Spleen (tissue), 7 donors: ENCODE measurements at regions not wholly inside any gene's neighbourhood (a gene's known extent, or its start where the extent isn't known, plus 50 kb on each side); places are given as distances from the start of the nearest gene placed in this dataset.

Source experiments
- CTCF ChIP-seq, 11 experiments: fragments of 200-600 bp in 7 of 11; fragments of 450-650 bp in 4 of 11; sonication (generic) in 4 of 11; IDR thresholded peaks in 8 of 11; conservative IDR thresholded peaks in 3 of 11; 1 replicate in 7 of 11; 2 replicates in 4 of 11; pipeline versions ENCODE4 v1.4.0 to v1.8.0; 2016 to 2021; ENCODE audit warnings: antibody characterized with exemption in 11 of 11, inconsistent platforms in 4 of 11, mild to moderate bottlenecking in 1 of 11
- POLR2A ChIP-seq, 3 donors: fragments of 450-650 bp; IDR thresholded peaks; one replicate each; pipeline ENCODE4 v1.5.1; 2017; ENCODE audit warnings: antibody characterized with exemption in 3 of 3, mild to moderate bottlenecking in 1 of 3
- POLR2AphosphoS5 ChIP-seq, 3 donors: sonication (generic); formaldehyde crosslinking; IDR thresholded peaks; one replicate each; pipeline ENCODE4 v1.5.1; 2017; ENCODE audit warnings: antibody characterized with exemption in 3 of 3
- donor health status: DM: no; HTN: no; CAD: no; lungs with moderate emphysema.
- donor health status: DM: no; HTN: no; CAD: no.
- donor health status: DM: no; HTN: no; CAD: no.

GRCh38 chr2:76579911-76580310 is 869.2 kb upstream of the GCFC2 start:
- TF ChIP-seq CTCF (IDR thresholded peaks at IDR 0.05 in 8 of 11, conservative IDR thresholded peaks at IDR 0.05 in 3 of 11) = no peak
- TF ChIP-seq POLR2A (IDR thresholded peaks at IDR 0.05) = no peak
- no peak for TF ChIP-seq POLR2AphosphoS5 (IDR thresholded peaks at IDR 0.05)
